ENCODE measurements at regions not wholly inside any gene's neighbourhood (a gene's known extent, or its start where the extent isn't known, plus 50 kb on each side); places are given as distances from the start of the nearest gene placed in this dataset.

GRCh38 chr10:113219446-113219845 lies 269.4 kb downstream of the TCF7L2 start:
- DNase-seq: no peak

- DNase-seq: no peak
Observed at GRCh38 chr10:113221756-113222168, 271.7 kb downstream of the TCF7L2 start.

GRCh38 chr10:113222207-113222606 lies 272.2 kb downstream of the TCF7L2 start:
- no peak for DNase-seq

GRCh38 chr10:113225364-113225763 lies 275.3 kb downstream of the TCF7L2 start:
- DNase-seq: no peak

GRCh38 chr10:113225903-113226302 lies 275.9 kb downstream of the TCF7L2 start:
- DNase-seq: no peak

GRCh38 chr10:113226399-113226798 lies 276.4 kb downstream of the TCF7L2 start:
- no peak for DNase-seq

- DNase-seq: no peak
Observed at GRCh38 chr10:113226831-113227445, 276.9 kb downstream of the TCF7L2 start.

GRCh38 chr10:113228530-113228929 lies 278.5 kb downstream of the TCF7L2 start:
- DNase-seq: no peak

- no peak for DNase-seq
Observed at GRCh38 chr10:113230011-113230610, 280.1 kb downstream of the TCF7L2 start.

- DNase-seq: no peak
Observed at GRCh38 chr10:113232928-113233511, 283.0 kb downstream of the TCF7L2 start.

- no peak for DNase-seq
Observed at GRCh38 chr10:113234481-113234880, 284.4 kb downstream of the TCF7L2 start.

- no peak for DNase-seq
Observed at GRCh38 chr10:113235508-113235907, 285.5 kb downstream of the TCF7L2 start.

GRCh38 chr10:113236998-113237397 lies 287.0 kb downstream of the TCF7L2 start:
- DNase-seq: no peak

GRCh38 chr10:113239566-113240350 lies 289.7 kb downstream of the TCF7L2 start:
- no peak for DNase-seq

GRCh38 chr10:113240736-113241135 lies 290.7 kb downstream of the TCF7L2 start:
- no peak for DNase-seq

- DNase-seq: no peak
Observed at GRCh38 chr10:113241599-113242360, 291.7 kb downstream of the TCF7L2 start.

GRCh38 chr10:113243311-113243710 lies 293.3 kb downstream of the TCF7L2 start:
- no peak for DNase-seq

GRCh38 chr10:113244750-113245149 lies 294.7 kb downstream of the TCF7L2 start:
- DNase-seq: no peak

- no peak for DNase-seq
Observed at GRCh38 chr10:113245286-113245685, 295.2 kb downstream of the TCF7L2 start.

- no peak for DNase-seq
Observed at GRCh38 chr10:113247050-113247449, 297.0 kb downstream of the TCF7L2 start.

GRCh38 chr10:113252650-113253618 lies 299.9 kb upstream of the HABP2 start:
- no peak for DNase-seq
